ENCODE measurements at regions not wholly inside any gene's neighbourhood (a gene's known extent, or its start where the extent isn't known, plus 50 kb on each side); places are given as distances from the start of the nearest gene placed in this dataset.
A peak's percentile ranks its signal among the peaks of the same experiment; 100 is the strongest.

DNA sequence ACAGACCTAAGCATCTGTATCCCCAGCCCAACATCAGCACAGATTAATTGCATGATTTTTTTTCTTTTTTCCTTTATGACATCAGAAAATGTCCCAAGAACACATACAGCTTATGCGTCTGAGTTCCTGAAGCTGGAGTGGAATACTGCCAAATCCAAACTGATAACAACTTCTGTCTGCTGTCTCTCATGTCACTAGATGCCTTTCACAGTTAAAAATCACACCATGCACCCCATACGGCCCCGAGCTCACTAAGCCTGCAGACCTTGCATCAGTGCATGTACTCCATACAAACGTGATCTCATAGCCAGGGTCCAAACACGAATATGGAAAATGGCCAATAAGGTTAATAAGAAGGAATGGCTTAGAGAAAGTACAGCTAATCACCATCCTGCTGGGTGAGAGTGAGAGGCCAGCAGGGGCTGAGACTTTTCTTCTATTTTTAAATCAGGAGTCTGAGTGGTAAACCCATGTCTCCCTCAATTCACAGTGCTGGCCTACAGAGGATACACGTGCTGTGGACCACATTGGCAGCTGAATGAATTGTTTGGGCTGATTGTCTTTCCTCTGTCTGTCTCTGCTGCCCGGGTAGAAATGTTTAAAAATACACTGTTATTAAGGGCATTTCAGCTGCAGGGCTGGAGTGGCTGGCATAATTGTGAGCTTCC lies 350.6 kb upstream of the RAG2 start:
- Histone ChIP-seq H3K9me3 (ENCODE audit: severe bottlenecking) (no peaks in the 10 kb centered on the region), H3K4me3 (ENCODE audit: low read depth, low read length) (no peak overlapping the region), H3K27me3 (ENCODE audit: insufficient read depth, low read depth, severe bottlenecking) (no peaks in the 10 kb centered on the region), H3K27ac (no peak overlapping the region), H3K36me3 (no peaks in the 10 kb centered on the region)
- TF ChIP-seq, protein P1, sequence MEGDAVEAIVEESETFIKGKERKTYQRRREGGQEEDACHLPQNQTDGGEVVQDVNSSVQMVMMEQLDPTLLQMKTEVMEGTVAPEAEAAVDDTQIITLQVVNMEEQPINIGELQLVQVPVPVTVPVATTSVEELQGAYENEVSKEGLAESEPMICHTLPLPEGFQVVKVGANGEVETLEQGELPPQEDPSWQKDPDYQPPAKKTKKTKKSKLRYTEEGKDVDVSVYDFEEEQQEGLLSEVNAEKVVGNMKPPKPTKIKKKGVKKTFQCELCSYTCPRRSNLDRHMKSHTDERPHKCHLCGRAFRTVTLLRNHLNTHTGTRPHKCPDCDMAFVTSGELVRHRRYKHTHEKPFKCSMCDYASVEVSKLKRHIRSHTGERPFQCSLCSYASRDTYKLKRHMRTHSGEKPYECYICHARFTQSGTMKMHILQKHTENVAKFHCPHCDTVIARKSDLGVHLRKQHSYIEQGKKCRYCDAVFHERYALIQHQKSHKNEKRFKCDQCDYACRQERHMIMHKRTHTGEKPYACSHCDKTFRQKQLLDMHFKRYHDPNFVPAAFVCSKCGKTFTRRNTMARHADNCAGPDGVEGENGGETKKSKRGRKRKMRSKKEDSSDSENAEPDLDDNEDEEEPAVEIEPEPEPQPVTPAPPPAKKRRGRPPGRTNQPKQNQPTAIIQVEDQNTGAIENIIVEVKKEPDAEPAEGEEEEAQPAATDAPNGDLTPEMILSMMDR (IDR thresholded peaks at IDR 0.05; ENCODE audit: low read depth, low read length): no peak
- DNase-seq: no peak

DNA sequence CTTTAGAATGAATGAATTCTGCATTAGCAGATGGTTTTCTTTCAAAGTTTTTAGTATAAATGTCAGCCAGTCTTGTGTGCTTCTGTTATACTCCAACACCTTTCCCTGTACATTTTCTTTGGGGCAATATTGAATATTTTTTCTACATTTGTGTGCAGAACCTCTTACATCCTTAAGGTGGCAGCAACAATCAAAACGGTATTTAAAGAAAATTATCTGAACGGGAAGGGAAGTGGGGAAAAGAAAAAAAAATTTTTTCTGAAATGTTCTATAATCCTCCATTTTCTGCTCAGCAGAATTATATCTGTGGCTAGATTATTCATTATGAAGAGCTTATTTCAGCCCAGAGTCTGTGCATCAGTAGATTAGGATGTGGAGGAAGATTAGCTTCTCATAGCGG lies 347.3 kb upstream of the RAG2 start:
- TF ChIP-seq, protein P1 (IDR thresholded peaks at IDR 0.05; ENCODE audit: low read depth, low read length): 0 out of 2 replicates have a peak, but pooled peaks have one; percentile 16
- no peak for DNase-seq
- H3K9me3 ChIP-seq (ENCODE audit: severe bottlenecking): no peaks in the 10 kb centered on the region
- H3K27ac ChIP-seq: no peak overlapping the region
- H3K4me3 ChIP-seq (ENCODE audit: low read depth, low read length): no peak overlapping the region
- H3K27me3 ChIP-seq (ENCODE audit: insufficient read depth, low read depth, severe bottlenecking): no peaks in the 10 kb centered on the region
- H3K36me3 ChIP-seq: no peaks in the 10 kb centered on the region

DNA sequence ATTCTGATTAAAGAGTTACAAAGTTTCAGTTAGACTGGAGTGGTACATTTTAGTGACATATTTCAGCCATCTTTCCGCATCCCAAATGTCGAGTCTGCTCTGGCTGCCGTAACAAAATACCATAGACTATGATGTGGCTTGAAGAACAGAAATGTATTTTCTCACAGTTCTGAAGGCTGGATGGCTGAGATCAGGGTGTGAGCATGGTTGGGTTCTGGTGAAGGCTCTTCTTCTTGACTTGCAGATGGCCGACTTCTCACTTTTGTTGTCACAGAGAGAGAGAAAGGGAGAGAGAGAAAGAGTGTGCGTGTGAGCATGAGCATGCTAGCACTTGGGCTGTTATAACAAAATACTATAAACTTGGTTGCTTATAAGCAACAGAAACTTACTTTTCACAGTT lies 335.4 kb upstream of the RAG2 start:
- H3K27ac ChIP-seq: no peak overlapping the region

DNA sequence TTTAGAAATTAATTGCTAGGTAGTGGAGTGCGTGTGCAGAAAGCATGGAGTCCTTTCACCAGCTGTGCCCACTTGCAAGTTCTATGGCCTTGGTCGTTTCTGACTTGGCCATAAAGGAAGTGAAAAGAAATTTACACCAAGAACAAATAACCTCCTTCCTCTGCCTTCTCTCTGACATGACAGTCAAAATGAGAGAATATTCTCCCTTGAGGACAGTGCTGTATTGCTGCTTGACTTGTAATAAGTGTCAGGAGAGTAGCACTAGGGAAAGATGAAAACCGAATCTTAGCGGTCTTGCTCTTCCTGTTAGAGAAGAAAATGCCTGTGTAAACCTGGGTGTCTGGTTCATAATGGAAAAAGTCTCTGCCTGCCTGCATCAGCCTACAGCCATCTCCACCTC lies 333.1 kb upstream of the RAG2 start:
- DNase-seq: no peak
- Histone ChIP-seq H3K27me3 (ENCODE audit: insufficient read depth, low read depth, severe bottlenecking) (no peaks in the 10 kb centered on the region), H3K36me3 (no peaks in the 10 kb centered on the region), H3K4me3 (ENCODE audit: low read depth, low read length) (no peak overlapping the region), H3K27ac (no peak overlapping the region), H3K9me3 (ENCODE audit: severe bottlenecking) (peaks cover 5% of the 10 kb centered on the region)
- TF ChIP-seq, protein P1 (IDR thresholded peaks at IDR 0.05; ENCODE audit: low read depth, low read length): no peak

More for the DNA sequence above, 335.4 kb upstream of the RAG2 start:
- no peaks in the 10 kb centered on the region for H3K36me3 ChIP-seq
- H3K27me3 ChIP-seq (ENCODE audit: insufficient read depth, low read depth, severe bottlenecking): no peaks in the 10 kb centered on the region
- DNase-seq: no peak
- TF ChIP-seq, protein P1 (IDR thresholded peaks at IDR 0.05; ENCODE audit: low read depth, low read length): no peak
- peaks cover 5% of the 10 kb centered on the region for H3K9me3 ChIP-seq (ENCODE audit: severe bottlenecking)
- H3K4me3 ChIP-seq (ENCODE audit: low read depth, low read length): no peak overlapping the region

DNA sequence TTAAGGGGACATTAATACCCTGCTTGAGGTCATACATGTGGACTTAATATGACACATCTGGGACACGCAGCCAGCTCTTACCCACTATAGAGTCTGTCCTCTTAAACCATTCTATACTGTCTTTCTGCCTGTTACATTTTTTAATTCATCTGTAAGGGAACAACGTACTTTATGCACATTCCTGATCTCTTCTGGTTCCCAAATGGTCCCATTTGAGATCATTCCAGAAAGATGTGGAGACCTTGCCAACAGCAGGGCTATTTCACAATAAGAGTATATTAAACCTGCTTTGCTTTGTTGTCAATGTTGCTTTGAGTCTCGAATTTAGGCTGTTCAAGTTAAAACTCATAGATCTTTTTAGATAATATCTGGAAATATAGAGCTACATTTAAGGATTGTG lies 332.2 kb upstream of the RAG2 start:
- H3K27ac ChIP-seq: no peak overlapping the region
- no peaks in the 10 kb centered on the region for H3K27me3 ChIP-seq (ENCODE audit: insufficient read depth, low read depth, severe bottlenecking)
- H3K9me3 ChIP-seq (ENCODE audit: severe bottlenecking): peaks cover 5% of the 10 kb centered on the region
- no peak for DNase-seq
- H3K4me3 ChIP-seq (ENCODE audit: low read depth, low read length): no peak overlapping the region
- H3K36me3 ChIP-seq: no peaks in the 10 kb centered on the region
- TF ChIP-seq, protein P1 (IDR thresholded peaks at IDR 0.05; ENCODE audit: low read depth, low read length): no peak

DNA sequence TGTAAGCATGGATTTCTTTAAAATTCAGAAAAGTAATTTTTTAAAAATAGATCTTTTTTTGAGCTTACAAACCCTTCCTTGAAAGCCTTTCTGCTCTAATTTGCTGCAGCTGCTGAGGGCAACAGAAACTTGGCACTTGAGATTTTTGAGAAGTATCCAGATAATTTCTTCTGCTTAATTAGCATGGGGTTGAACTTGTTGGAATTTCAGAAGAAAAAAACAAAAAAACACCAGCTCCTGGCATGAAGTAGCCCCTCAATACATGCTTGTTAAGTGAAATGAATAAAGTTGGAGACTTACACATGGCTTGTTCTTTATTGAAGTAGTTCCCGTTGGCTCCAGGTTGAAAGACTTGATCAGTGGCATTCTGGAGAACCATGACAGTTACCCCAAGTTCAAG lies 331.4 kb upstream of the RAG2 start:
- TF ChIP-seq, protein P1 (IDR thresholded peaks at IDR 0.05; ENCODE audit: low read depth, low read length): no peak
- Histone ChIP-seq H3K36me3 (no peaks in the 10 kb centered on the region), H3K27me3 (ENCODE audit: insufficient read depth, low read depth, severe bottlenecking) (no peaks in the 10 kb centered on the region), H3K4me3 (ENCODE audit: low read depth, low read length) (no peak overlapping the region), H3K9me3 (ENCODE audit: severe bottlenecking) (peaks cover 5% of the 10 kb centered on the region), H3K27ac (no peak overlapping the region)
- DNase-seq: no peak
